CD1c-positive myeloid dendritic cell (primary cell): ENCODE measurements at regions not wholly inside any gene's neighbourhood (a gene's known extent, or its start where the extent isn't known, plus 50 kb on each side); places are given as distances from the start of the nearest gene placed in this dataset.

Experiments used
- DNase-seq: peaks from one replicate; pipeline ENCODE4 v3.0.0-alpha.2; 2016; ENCODE audit errors: extremely low spot score

GRCh38 chr5:68534131-68534940, 318.8 kb downstream of the PIK3R1 start:
- DNase-seq: no peak

- DNase-seq: no peak
Measured at GRCh38 chr5:68534956-68535520, 319.5 kb downstream of the PIK3R1 start.

GRCh38 chr5:68538814-68539420, 323.4 kb downstream of the PIK3R1 start:
- no peak for DNase-seq

GRCh38 chr5:68540798-68541590, 325.4 kb downstream of the PIK3R1 start:
- DNase-seq: no peak

- DNase-seq: no peak
Measured at GRCh38 chr5:68542207-68542606, 326.7 kb downstream of the PIK3R1 start.

- DNase-seq: no peak
Measured at GRCh38 chr5:68543212-68543611, 327.7 kb downstream of the PIK3R1 start.

- DNase-seq: no peak
Measured at GRCh38 chr5:68544091-68544647, 328.6 kb downstream of the PIK3R1 start.

- no peak for DNase-seq
Measured at GRCh38 chr5:68544648-68545552, 329.3 kb downstream of the PIK3R1 start.

GRCh38 chr5:68545636-68546295, 330.2 kb downstream of the PIK3R1 start:
- DNase-seq: no peak

GRCh38 chr5:68547056-68547455, 331.5 kb downstream of the PIK3R1 start:
- DNase-seq: no peak

GRCh38 chr5:68547622-68548021, 332.1 kb downstream of the PIK3R1 start:
- DNase-seq: no peak

GRCh38 chr5:68548959-68549676, 333.6 kb downstream of the PIK3R1 start:
- DNase-seq: no peak

GRCh38 chr5:68550015-68550414, 334.5 kb downstream of the PIK3R1 start:
- no peak for DNase-seq

GRCh38 chr5:68551436-68551835, 335.9 kb downstream of the PIK3R1 start:
- no peak for DNase-seq

- no peak for DNase-seq
Measured at GRCh38 chr5:68554571-68555279, 339.2 kb downstream of the PIK3R1 start.

- no peak for DNase-seq
Measured at GRCh38 chr5:68555907-68556681, 340.5 kb downstream of the PIK3R1 start.

- DNase-seq: no peak
Measured at GRCh38 chr5:68557162-68557936, 341.8 kb downstream of the PIK3R1 start.
